Erythroblast (primary cell): ENCODE measurements at regions not wholly inside any gene's neighbourhood (a gene's known extent, or its start where the extent isn't known, plus 50 kb on each side); places are given as distances from the start of the nearest gene placed in this dataset.

ENCODE experiments used
- GATA1 ChIP-seq: IDR thresholded peaks from 2 replicates; pipeline ENCODE4 v1.6.1; 2011; ENCODE audit warnings: low read depth, mild to moderate bottlenecking, control low read depth, low read length, moderate library complexity
- POLR2A ChIP-seq: IDR thresholded peaks from 2 replicates; pipeline ENCODE4 v1.6.1; 2011; ENCODE audit warnings: mild to moderate bottlenecking, low read length

DNA sequence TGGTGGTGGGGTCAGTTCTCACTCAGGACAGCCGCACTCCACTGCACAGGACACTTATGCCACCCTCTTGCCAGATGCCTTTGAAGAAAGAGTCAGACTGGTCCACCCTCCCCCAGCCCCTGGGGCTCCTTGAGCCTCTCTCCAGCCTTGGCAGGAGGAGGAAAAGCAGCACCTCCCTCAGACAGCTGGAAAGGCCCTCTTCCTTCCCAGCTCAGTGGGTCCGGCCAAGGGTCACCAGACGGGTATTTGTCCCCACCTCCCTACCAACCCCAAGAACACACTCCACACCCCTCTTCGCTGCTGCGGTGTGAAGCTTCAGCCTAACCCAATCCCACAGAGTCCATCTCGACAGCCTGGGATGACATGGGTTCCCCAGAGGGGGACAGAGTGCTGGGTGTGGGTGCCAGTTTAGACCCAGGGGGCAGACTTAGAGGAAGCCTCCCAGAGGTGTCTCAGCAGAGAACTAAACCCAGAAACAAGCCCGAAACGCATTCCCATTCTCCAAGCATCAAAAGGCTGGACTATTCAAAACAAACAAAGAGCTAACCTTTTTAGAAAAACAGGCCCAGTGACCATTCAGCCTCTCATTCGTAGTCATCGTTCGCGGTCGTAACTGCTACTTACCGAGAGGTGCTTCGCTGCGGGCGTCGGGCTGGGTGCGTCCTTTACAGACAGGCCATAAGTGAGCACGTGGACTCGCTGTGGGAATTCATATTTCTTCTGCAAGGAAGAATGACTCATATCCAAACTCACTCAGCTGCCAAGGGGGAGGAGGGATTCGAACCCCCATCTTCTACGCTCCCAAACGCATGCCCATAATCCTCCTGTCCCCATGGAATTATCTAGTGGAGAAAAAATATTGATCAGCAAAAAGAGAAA, 57.5 kb upstream of the ANO1 start:
- TF ChIP-seq POLR2A = no peak
- no peak for TF ChIP-seq GATA1
